DOHH2 (cell line): ENCODE measurements at regions not wholly inside any gene's neighbourhood (a gene's known extent, or its start where the extent isn't known, plus 50 kb on each side); places are given as distances from the start of the nearest gene placed in this dataset.

Experiments
- CTCF ChIP-seq: fragments of 200-600 bp; sonication (generic); IDR thresholded peaks from one replicate; pipeline ENCODE4 v1.5.1; 2014; ENCODE audit warnings: antibody characterized with exemption, mild to moderate bottlenecking, low read depth, low read length; ENCODE audit not compliant: poor library complexity, severe bottlenecking
- EZH2phosphoT487 ChIP-seq: fragments of 200-600 bp; sonication (generic); IDR thresholded peaks from 2 replicates; pipeline ENCODE4 v1.6.1; 2017; ENCODE audit warnings: borderline replicate concordance, mild to moderate bottlenecking, antibody characterized with exemption, low read length, moderate library complexity, mixed read lengths

- TF ChIP-seq EZH2phosphoT487 (no peak), CTCF (no peak)
Observed at GRCh38 chr6:159107451-159108260, 61.5 kb upstream of the FNDC1 start.
